Fibroblast of upper back skin (primary cell): ENCODE measurements at regions not wholly inside any gene's neighbourhood (a gene's known extent, or its start where the extent isn't known, plus 50 kb on each side); places are given as distances from the start of the nearest gene placed in this dataset.

ENCODE experiments used
- DNase-seq: peaks from one replicate; pipeline ENCODE4 v3.0.0-alpha.2; 2013

GRCh38 chr2:67790622-67791021, 272.2 kb downstream of the C1D start:
- DNase-seq: peak; percentile 96

DNA sequence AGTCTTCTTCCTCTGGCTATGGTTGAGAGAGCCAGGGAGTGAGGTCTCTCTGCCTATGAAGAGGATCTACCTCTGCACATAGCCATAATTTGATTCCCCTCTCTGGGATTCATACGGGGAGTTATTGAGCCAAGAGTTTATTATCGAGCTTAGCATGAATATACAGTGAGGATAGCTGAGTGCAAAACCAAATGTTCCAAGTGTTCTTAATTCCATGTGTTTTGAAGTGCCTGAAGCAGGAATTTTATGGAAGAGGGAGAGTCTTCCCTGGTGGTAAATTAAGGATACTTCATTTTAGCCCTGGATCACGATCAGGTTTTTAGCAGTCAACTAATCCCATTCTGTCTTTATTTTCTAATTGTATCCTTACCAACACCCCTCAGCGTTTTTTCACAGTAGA, 270.6 kb downstream of the C1D start:
- no peak for DNase-seq

- peak; percentile 25 for DNase-seq
These were observed 270.1 kb downstream of the C1D start for GRCh38 chr2:67792681-67793091.

DNA sequence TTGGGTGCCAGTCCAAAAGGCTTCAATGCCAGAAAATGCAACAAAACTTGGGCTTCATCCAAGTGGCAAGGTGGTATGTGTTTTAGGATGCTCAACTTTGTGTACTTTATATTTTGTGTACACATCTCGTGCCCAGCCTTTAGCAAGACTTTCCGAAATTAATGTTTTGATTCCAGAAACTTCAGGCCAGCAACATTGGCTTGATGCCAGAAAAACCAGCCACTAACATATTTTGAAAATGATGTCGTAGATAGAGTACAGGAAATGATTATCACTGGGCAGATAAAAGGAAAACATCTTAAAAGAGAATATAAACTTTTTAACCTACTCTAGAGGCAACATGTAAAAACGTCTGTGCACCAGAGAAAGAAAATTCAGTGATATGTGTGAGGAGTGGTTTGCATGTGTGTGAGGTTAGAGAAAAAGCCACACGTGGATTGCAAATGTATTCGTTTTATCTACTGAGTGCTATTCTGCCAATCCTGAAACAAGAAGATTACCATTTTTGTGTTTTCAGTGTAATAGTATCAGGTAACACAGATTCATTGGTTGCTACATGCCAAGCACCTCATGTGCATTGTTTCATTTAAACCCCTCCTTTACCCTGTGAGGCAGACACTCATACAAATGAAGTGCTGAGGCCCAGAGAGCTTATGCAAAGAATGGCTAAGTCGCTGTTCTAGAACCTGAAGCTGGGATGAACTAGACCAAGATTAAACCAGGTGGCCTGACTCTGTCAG, 264.8 kb downstream of the C1D start:
- peak; percentile 33 for DNase-seq

DNA sequence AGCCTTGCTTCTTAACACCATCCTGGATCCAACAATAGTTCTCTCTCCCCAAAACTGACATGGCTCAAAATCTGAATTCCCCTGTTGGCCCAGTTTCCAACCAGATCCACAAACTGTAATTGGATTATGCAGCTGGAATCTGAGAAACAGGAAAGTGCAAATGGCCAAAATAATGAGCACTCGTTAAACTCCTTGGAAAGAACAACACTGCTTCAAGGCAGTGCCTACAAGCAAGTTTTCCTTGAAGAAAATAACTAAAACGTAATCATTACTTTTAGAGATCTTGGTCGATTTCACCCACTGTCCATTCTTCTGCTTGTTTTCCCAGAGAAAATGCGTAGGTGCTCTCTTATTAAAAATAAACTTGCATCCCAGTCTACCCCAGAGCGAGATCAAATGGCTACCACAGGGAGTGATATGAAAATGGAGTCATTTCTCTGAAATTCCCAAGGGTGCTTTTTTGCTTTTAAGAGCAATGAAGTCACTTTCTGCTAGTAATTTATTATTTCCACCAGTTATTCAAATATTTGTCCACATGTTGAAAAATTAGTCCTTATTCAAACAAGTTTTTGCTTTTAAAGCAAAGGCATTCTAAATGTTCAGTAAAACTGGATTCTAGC, 264.2 kb downstream of the C1D start:
- DNase-seq: no peak

DNA sequence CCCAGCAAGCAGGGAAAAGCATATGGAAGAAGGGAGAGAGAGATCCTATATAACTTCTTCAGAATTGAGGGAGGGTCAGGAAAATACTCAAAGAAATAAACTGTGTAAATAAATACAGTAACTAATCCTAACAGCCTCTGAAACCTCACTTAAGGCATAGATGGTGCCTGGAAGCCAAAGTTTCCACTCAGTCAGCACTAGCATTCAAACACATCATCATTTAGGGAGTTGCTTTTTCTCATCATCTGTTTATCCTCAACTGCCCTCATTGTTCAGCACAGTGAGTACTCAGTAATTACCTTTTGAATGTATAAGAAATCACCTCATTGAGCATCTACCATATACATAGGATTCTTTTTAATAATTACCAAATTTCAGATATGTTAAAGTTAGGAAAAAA, 262.9 kb downstream of the C1D start:
- DNase-seq: no peak

- no peak for DNase-seq
These were observed 260.5 kb downstream of the C1D start for GRCh38 chr2:67802291-67802690.

DNA sequence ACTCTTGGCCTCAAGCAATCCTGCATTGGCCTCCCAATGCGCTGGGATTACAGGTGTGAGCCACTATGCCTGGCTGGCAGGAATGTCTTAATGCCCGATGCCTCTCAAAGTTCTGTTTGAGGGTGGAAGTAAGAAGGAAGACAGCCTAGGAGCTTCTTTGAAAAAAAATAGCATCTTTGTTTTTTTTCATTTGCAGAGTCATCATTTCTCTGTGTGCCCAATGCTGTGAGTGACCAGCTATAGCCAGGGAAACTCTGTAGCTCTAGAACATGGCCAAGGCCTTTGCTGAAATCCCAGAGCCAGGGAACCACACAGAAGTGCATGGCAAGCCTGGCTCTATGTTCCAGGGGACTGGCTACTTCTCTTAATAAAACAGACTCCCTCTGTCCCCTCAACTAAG, 260.0 kb downstream of the C1D start:
- DNase-seq: no peak

GRCh38 chr2:67806816-67807215, 256.0 kb downstream of the C1D start:
- no peak for DNase-seq

DNA sequence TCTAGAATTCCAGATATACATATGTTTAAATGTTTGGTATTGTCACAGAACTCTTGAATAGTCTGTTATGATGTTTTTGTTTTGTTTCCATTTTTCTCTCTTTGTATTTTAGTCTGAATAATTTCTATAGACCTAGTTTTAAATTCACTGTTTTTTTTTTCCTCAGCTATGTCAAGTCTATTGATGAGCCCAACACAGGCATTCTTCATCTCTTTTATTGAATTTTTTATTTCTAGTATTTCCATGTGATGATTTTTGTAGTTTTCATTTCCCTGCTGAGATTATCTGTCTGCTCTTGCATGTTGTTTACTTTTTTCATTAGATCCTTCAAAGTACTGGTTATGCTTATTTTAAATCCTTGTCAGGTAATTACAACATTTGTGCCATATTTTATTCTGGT, 254.7 kb downstream of the C1D start:
- no peak for DNase-seq

DNA sequence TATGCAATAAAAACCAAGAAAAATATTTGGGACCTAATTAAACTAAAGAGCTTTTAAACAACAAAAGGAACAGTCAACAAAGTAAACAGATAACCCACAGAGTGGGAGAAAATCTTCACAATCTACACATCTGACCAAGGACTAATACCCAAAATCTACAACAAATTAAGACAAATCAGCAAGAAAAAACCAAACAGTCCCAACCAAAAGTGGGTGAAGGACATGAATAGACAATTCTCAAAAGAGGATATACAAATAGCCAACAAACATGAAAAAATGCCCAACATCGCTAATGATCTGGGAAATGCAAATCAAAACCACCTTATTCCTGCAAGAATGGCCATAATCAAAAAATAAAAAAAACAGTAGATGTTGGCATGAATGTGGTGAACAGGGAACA, 250.1 kb downstream of the C1D start:
- DNase-seq: no peak

DNA sequence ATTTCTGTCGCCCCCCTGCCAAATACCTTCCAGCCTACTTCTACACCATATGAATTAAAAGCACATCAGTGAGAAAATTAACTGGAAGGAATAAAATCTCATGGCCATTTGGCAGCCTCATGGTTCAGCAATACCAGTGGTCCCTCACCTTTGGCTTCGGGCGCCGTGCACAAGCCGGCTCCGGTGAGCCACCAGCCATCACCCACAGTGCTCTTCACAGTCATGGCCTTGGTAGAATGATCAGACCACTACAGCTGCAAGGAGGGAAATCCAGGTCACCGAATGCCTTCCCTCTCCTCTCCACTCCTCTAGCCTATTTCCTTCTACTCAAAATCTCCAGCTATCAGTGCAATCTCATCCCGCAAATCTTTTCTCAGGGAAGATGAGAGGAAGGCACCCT, 239.1 kb downstream of the C1D start:
- no peak for DNase-seq

DNA sequence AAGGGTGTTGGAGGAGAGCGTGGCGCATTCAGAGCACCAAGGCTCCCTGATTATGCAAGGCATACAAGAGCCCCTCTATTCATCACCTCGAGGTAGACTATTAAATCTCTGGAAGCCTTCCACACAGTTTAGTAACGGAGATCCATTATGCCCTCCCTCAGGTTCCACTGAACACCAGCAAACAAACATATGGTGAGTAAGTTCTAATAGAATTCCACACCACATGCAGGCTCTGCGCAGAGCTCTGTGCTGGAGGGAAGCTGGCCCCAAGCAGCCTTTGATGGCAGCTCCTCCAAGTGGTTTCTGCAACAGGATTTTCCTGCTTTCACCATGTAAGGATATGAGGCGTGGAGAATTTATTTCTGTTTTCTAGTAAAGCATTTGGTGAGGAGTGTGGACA, 238.6 kb downstream of the C1D start:
- peak; percentile 73 for DNase-seq

DNA sequence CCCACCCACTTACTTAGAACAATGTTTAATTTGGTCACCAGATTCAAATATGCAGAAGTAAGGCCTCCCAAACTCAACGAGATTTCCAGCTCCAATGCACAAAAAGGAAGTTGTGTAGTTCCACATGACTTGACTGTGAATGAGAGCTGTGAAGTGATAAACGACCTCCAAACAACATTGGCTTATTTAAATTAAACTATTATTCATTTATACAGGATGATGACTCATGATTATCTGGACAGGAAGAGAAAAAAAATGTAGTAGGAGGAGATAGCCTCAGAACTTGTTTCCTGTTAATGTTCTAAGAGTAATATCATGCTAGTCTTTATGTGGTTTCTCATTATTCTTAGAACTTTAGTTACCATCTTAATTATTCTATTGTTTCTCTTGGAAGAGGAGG, 237.3 kb downstream of the C1D start:
- DNase-seq: peak; percentile 48

DNA sequence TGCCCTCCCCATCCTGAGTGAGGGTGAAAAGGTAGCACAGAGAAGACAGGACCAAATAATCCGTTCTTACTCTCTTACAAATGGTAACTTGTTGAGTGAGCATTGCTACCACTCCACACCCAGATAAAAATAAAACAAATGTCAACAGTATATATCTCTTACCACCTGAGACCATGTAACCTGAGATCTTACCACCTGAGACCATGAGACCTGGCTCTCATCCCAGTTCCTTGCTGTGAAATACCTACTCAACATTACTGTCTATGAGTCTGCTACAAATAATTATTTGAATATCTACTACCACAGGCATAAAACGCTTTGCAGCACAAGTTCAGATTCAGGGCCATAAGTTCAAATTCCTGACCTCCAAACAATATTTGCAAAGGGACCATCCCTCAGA, 234.7 kb downstream of the C1D start:
- no peak for DNase-seq

DNA sequence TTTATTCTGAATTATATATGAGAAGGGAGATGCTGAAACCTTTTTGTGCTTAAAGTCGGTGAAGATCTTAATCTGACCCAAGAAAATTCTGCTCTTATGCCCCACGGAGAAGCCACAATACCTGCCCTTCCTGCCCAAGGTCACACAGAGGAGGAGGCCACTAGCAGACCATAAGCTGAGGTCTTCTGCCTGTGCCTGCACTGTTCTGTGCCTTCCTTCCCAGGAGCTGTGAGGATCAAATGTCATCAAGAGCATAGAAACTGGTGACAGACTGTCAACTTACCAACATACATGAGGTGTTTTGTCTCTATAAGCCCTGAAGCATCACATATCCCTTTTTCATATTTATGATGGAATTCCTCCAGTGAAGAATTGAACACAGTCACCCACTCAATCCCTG, 233.3 kb downstream of the C1D start:
- DNase-seq: no peak

DNA sequence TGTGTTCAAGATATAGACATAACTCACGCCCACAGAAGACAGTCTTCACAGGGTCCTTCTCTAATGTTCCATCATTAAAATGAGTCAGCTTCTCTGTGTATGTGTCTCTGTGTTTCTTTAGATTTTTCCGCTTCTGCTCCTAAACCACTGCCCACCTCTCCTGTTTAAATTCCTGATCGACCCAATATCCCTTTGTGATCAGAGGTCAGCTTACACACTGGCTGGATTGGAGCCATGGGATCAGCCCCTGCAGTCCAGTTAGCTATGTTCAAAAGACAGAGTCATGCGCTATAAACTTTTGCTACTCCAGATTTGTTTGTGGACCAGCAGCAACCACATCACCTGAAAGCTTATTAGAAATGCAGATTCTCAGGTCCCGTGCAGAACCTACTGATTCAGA, 229.2 kb downstream of the C1D start:
- DNase-seq: no peak

DNA sequence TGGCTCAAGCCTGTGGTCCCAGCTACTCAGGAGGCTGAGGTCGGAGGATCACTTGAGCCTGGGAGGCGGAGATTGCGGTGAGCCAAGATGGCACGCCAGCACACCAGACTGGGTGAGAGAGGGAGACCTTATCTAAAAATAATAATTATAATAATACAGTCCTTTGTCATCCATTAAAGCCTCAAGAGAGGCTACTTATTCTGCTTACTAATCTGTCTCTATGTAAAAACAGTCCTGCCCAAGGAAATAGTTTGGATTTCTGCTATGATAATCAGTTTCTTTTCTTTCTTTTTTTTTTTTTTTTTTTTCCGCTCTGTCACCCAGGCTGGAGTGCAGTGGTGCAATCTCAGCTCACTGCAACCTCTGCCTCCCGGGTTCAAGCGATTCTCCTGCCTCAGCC, 228.3 kb downstream of the C1D start:
- no peak for DNase-seq

DNA sequence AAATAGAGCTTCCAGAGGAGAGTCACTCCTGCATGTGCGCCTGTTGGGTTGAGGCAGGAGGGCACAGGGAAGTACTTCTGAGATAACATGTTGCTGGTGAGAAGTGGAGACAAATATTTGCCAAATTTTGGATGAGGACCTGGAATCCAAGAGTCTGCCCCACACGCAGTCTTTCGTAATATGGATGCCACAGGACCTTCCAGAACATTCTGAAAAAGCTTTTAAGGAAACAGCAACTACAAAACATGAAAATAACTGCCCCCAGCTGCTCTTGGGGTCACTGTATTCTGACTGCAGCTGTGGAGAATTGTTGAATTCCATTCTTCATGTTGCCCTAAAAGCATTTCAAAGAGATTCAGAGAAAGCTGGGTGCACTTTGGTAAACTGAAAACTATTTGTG, 227.5 kb downstream of the C1D start:
- no peak for DNase-seq

DNA sequence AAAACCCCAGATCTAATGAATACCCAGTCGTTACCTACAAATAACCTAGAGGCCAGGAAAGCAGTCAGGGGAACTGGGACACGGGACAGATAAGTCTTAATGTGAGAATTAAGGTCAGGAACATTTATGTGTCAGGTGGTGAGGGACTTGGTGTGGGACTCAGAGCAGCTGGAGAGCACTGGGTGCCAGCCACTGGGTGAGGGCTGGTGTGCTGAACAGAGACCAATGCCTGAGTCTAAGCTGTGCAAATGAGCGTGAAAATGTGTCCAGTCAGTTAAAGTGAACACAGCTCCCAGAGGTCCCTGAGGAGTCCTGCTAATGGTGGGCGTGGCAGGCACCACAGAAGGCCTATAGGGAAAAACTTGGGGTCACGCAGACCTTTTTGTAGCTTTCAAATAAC, 225.9 kb downstream of the C1D start:
- no peak for DNase-seq

DNA sequence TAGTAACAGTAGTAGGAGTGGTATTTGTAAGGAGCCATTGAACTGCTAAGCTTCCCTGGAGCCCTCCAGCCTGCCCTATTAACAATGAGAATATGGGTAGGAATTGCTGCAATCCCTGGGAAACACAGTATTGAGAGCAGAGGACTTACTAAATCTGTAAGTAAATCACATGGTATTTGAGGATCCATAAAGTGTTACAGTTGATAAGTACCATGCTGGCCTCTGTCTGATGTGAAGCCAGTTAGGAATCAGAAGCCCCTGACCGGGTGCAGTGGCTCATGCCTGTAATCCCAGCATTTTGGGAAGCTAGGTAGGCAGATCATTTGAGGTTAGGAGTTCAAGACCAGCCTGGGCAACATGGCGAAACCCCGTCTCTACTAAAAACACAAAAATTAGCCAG, 224.6 kb downstream of the C1D start:
- no peak for DNase-seq

GRCh38 chr2:67839242-67839641, 223.6 kb downstream of the C1D start:
- peak; percentile 41 for DNase-seq

DNA sequence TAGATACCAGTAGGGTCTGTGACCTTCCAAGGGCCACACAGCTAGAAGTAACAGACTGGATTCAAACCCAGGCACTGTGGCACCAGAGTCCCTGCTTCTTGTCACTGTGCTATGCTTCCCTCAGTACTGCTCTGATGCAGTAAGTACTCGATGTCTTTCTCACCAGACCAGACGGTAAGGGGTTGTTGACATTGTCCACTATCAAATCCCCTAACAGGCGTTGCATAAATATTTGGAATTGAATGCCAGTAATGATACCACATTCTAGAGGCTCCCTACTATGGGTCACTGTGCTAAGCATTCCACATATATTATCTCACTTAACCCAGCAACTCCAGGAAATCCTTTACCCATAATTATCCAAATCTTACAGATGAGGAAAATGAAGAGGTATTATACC, 223.1 kb downstream of the C1D start:
- DNase-seq: no peak

DNA sequence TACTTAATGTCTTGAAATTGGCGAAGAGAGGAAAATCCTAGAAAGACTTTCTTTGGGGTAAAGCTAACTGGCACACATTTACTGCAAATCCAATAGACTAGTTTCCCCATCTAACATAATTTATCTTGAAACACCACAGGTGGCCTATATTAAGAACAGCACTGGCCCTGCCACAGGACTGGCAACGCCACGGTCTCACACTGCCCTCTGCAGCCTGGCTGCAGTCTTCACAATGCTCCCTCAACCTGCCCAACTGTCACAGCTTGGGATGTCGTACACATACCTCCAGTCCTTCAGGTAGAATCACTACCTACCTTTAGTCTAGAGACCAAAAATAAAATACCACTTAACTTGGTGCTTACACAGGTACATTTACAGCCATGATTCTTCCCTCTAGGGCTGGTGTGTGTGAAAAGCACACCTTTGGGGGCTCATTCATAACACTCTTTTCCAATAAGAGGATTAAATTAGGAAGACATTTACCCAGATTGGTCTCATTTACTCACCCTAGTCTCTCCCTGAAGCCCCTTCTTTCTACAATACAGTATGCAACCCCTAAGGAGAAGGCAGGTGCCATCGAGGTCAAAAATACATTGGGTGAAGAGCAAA, 222.2 kb downstream of the C1D start:
- peak; percentile 76 for DNase-seq

DNA sequence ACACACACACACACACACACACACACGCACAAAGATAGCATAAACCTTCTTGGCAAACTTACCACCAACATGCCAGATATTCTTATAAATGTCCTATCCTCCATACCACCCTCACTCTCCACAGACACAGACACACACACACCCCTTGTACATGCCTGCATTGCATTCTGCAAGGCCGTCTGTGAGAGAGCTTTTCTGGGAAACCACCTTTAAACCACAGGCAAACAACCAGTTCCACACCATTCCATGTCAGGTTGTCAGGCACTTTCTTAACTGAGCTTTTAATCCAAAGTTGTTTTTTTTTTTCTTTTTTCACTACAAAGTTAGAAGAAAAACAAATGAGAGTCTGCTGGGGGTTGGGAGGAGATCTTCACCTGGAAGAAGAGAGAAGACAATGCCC, 221.1 kb downstream of the C1D start:
- DNase-seq: no peak
